Fibroblast of lung (primary cell): ENCODE measurements at regions not wholly inside any gene's neighbourhood (a gene's known extent, or its start where the extent isn't known, plus 50 kb on each side); places are given as distances from the start of the nearest gene placed in this dataset.

Experiments
- DNase-seq, 2 donors: peaks; one replicate each; pipeline versions ENCODE4 v3.0.0 to v3.0.0-alpha.2; 2010; ENCODE audit warnings: low read depth in 2 of 2
- H2AFZ ChIP-seq: 2 replicates; pipeline ENCODE4 v1.5.1; 2012; ENCODE audit warnings: low read length, control low read depth, inconsistent platforms
- H3K27ac ChIP-seq: 2 replicates; pipeline ENCODE4 v1.5.1; 2011; ENCODE audit warnings: low read length, control low read depth; ENCODE audit not compliant: insufficient read depth
- H3K27me3 ChIP-seq: 2 replicates; pipeline ENCODE4 v1.5.1; 2011; ENCODE audit warnings: mild to moderate bottlenecking, low read length; ENCODE audit not compliant: control insufficient read depth, insufficient read depth
- H3K36me3 ChIP-seq: 2 replicates; pipeline ENCODE4 v1.5.1; 2011; ENCODE audit warnings: low read length; ENCODE audit not compliant: control insufficient read depth, insufficient read depth
- H3K4me1 ChIP-seq: 2 replicates; pipeline ENCODE4 v1.5.1; 2011; ENCODE audit warnings: low read length; ENCODE audit not compliant: control insufficient read depth, insufficient read depth; ENCODE audit errors: extremely low read depth
- H3K4me2 ChIP-seq: 2 replicates; pipeline ENCODE4 v1.5.1; 2011; ENCODE audit warnings: low read length, control low read depth; ENCODE audit not compliant: insufficient read depth; ENCODE audit errors: extremely low read depth
- H3K4me3 ChIP-seq, 4 experiments: fragments of 200-600 bp in 1 of 4; sonication (generic) in 1 of 4; replicated peaks in 1 of 4; 2 replicates each; pipeline ENCODE4 v1.5.1; 2011 to 2016; ENCODE audit warnings: low read length in 4 of 4, low read depth in 3 of 4, mild to moderate bottlenecking in 3 of 4, control low read depth in 2 of 4, inconsistent platforms in 1 of 4, mixed read lengths in 1 of 4; ENCODE audit not compliant: insufficient read depth in 1 of 4; ENCODE audit errors: control extremely low read depth in 1 of 4
- H3K79me2 ChIP-seq: 2 replicates; pipeline ENCODE4 v1.5.1; 2012; ENCODE audit warnings: mild to moderate bottlenecking, low read length, inconsistent platforms; ENCODE audit not compliant: control insufficient read depth, insufficient read depth
- H3K9ac ChIP-seq: 2 replicates; pipeline ENCODE4 v1.5.1; 2011; ENCODE audit warnings: mild to moderate bottlenecking, low read length, control low read depth; ENCODE audit not compliant: insufficient read depth
- H3K9me3 ChIP-seq: 2 replicates; pipeline ENCODE4 v1.5.1; 2012; ENCODE audit warnings: low read depth, low read length; ENCODE audit not compliant: control insufficient read depth, insufficient read depth
- H4K20me1 ChIP-seq: 2 replicates; pipeline ENCODE4 v1.5.1; 2011; ENCODE audit warnings: low read length; ENCODE audit not compliant: control insufficient read depth, insufficient read depth; ENCODE audit errors: extremely low read depth
- CTCF ChIP-seq, 2 donors: IDR thresholded peaks in 1 of 2; conservative IDR thresholded peaks in 1 of 2; 1 replicate in 1 of 2; 2 replicates in 1 of 2; pipeline ENCODE4 v1.5.1; 2011 to 2012; ENCODE audit warnings: low read length in 2 of 2, control low read depth in 1 of 2, inconsistent platforms in 1 of 2, low read depth in 1 of 2, mild to moderate bottlenecking in 1 of 2
- EZH2 ChIP-seq: IDR thresholded peaks from 2 replicates; pipeline ENCODE4 v1.5.1; 2012; ENCODE audit warnings: low read length, control low read depth, mild to moderate bottlenecking; ENCODE audit errors: missing control alignments

- Histone ChIP-seq H3K9ac (no peak overlapping the region), H3K4me3 (no peak overlapping the region), H3K27ac (no peak overlapping the region), H2AFZ (no peak overlapping the region), H3K79me2 (no peaks in the 10 kb centered on the region), H3K36me3 (no peaks in the 10 kb centered on the region), H3K4me1 (no peaks in the 10 kb centered on the region), H3K4me2 (no peak overlapping the region), H3K27me3 (no peaks in the 10 kb centered on the region), H3K9me3 (no peaks in the 10 kb centered on the region), H4K20me1 (no peaks in the 10 kb centered on the region)
- TF ChIP-seq EZH2: no peak
- TF ChIP-seq CTCF (conservative IDR thresholded peaks at IDR 0.05 in 1 of 2, IDR thresholded peaks at IDR 0.05 in 1 of 2; ENCODE audit: low read depth in 1 of 2, low read length in 2 of 2): no peak
- DNase-seq: peak in 1 of 2 donors; percentile 64
Observed at GRCh38 chr7:52944921-52945320, 90.5 kb upstream of the POM121L12 start.

- Histone ChIP-seq H3K4me3 (no peak overlapping the region), H3K4me1 (no peaks in the 10 kb centered on the region), H3K9me3 (no peaks in the 10 kb centered on the region), H3K36me3 (no peaks in the 10 kb centered on the region), H3K79me2 (no peaks in the 10 kb centered on the region), H3K27me3 (no peaks in the 10 kb centered on the region), H3K4me2 (no peak overlapping the region), H2AFZ (no peak overlapping the region), H3K9ac (no peak overlapping the region), H4K20me1 (no peaks in the 10 kb centered on the region), H3K27ac (no peak overlapping the region)
- DNase-seq: peak in 1 of 2 donors; percentile 37
- TF ChIP-seq CTCF (conservative IDR thresholded peaks at IDR 0.05 in 1 of 2, IDR thresholded peaks at IDR 0.05 in 1 of 2; ENCODE audit: low read depth in 1 of 2, low read length in 2 of 2) (no peak), EZH2 (no peak)
Observed at GRCh38 chr7:52940481-52940880, 95.0 kb upstream of the POM121L12 start.

- Histone ChIP-seq H3K27me3 (no peaks in the 10 kb centered on the region), H3K4me3 (no peak overlapping the region), H3K27ac (no peak overlapping the region), H3K9ac (no peak overlapping the region), H4K20me1 (no peaks in the 10 kb centered on the region), H3K79me2 (no peaks in the 10 kb centered on the region), H2AFZ (no peak overlapping the region), H3K4me2 (no peak overlapping the region), H3K36me3 (no peaks in the 10 kb centered on the region), H3K4me1 (no peaks in the 10 kb centered on the region), H3K9me3 (no peaks in the 10 kb centered on the region)
- no peak for TF ChIP-seq EZH2
- no peak for TF ChIP-seq CTCF (conservative IDR thresholded peaks at IDR 0.05 in 1 of 2, IDR thresholded peaks at IDR 0.05 in 1 of 2; ENCODE audit: low read depth in 1 of 2, low read length in 2 of 2)
- no peak for DNase-seq
Observed at GRCh38 chr7:52938455-52939133, 96.8 kb upstream of the POM121L12 start.
